Endothelial cell of umbilical vein (primary cell): ENCODE measurements at regions not wholly inside any gene's neighbourhood (a gene's known extent, or its start where the extent isn't known, plus 50 kb on each side); places are given as distances from the start of the nearest gene placed in this dataset.

Source experiments
- BruUV-seq: library from RNA; stranded (reverse); fragments of 400-500 nt; replicated peaks from 2 replicates; lab custom pipeline; 2021; lab: Mats Ljungman, UMichigan
- CTCF ChIA-PET: fragments of 300-600, 350-600 bp; sonication (Branson Sonifier 250); formaldehyde crosslinking; loops from one replicate; lab custom pipeline; 2021; ENCODE audit warnings: antibody characterized with exemption, inconsistent platforms; lab: Charles Lee
- POLR2A ChIA-PET: fragments of 300-600, 350-600 bp; sonication (Branson Sonifier 250); formaldehyde crosslinking; loops from one replicate; lab custom pipeline; 2021; ENCODE audit warnings: antibody characterized with exemption, inconsistent platforms; lab: Charles Lee
- DNase-seq: peaks from one replicate; pipeline ENCODE4 v3.0.0-alpha.2; 2011; ENCODE audit warnings: low read depth, low spot score
- FAIRE-seq: peaks from 2 replicates; lab custom pipeline; 2011; peaks lifted over from hg19 to GRCh38; lab: Jason Lieb, UNC
- H2AFZ ChIP-seq: 2 replicates; pipeline ENCODE4 v1.6.0; 2012; ENCODE audit warnings: low read depth, low read length, control low read depth, inconsistent platforms
- H3K27ac ChIP-seq: 2 replicates; pipeline ENCODE4 v1.5.1; 2011; ENCODE audit warnings: low read depth, mild to moderate bottlenecking, control low read depth, low read length, moderate library complexity; ENCODE audit not compliant: insufficient read depth
- H3K27me3 ChIP-seq, 2 experiments: 2 replicates each; pipeline versions ENCODE4 v1.6.0 to v1.6.1; 2011; ENCODE audit warnings: low read length in 2 of 2, mixed read lengths in 1 of 2; ENCODE audit not compliant: control insufficient read depth in 2 of 2, insufficient read depth in 2 of 2
- H3K36me3 ChIP-seq, 2 experiments: 2 replicates in 1 of 2; 3 replicates in 1 of 2; pipeline ENCODE4 v1.5.1; 2011; ENCODE audit warnings: low read length in 2 of 2, mild to moderate bottlenecking in 1 of 2, moderate library complexity in 1 of 2; ENCODE audit not compliant: control insufficient read depth in 2 of 2, insufficient read depth in 2 of 2; ENCODE audit errors: extremely low read depth in 1 of 2
- H3K4me1 ChIP-seq: 3 replicates; pipeline ENCODE4 v1.5.1; 2011; ENCODE audit warnings: mild to moderate bottlenecking, low read length; ENCODE audit not compliant: control insufficient read depth, insufficient read depth; ENCODE audit errors: extremely low read depth
- H3K4me2 ChIP-seq: 2 replicates; pipeline ENCODE4 v1.6.1; 2011; ENCODE audit warnings: low read length, control low read depth, mixed read lengths; ENCODE audit not compliant: insufficient read depth
- H3K4me3 ChIP-seq, 3 experiments: fragments of 200-600 bp in 1 of 3; sonication (generic), shearing (Covaris generic) in 1 of 3; replicated peaks in 1 of 3; 2 replicates each; pipeline ENCODE4 v1.5.1; 2011 to 2016; ENCODE audit warnings: control low read depth in 3 of 3, low read length in 3 of 3, mild to moderate bottlenecking in 2 of 3, inconsistent platforms in 1 of 3, low read depth in 1 of 3, moderate library complexity in 1 of 3; ENCODE audit not compliant: insufficient read depth in 1 of 3
- H3K79me2 ChIP-seq: 2 replicates; pipeline ENCODE4 v1.6.0; 2012; ENCODE audit warnings: low read length, inconsistent platforms; ENCODE audit not compliant: control insufficient read depth, insufficient read depth
- H3K9ac ChIP-seq: replicated peaks from 2 replicates; pipeline ENCODE3; 2011; ENCODE audit warnings: low read length, control low read depth; ENCODE audit not compliant: insufficient read depth; ENCODE audit errors: extremely low read depth
- H3K9me1 ChIP-seq: replicated peaks from 3 replicates; pipeline ENCODE4 v1.6.0; 2011; ENCODE audit warnings: mild to moderate bottlenecking, low read length; ENCODE audit not compliant: control insufficient read depth, insufficient read depth; ENCODE audit errors: extremely low read depth
- H3K9me3 ChIP-seq: replicated peaks from 2 replicates; pipeline ENCODE4 v1.5.1; 2012; ENCODE audit warnings: low read length, inconsistent platforms; ENCODE audit not compliant: control insufficient read depth, insufficient read depth
- H4K20me1 ChIP-seq: replicated peaks from 2 replicates; pipeline ENCODE3; 2011; ENCODE audit warnings: mild to moderate bottlenecking, low read length; ENCODE audit not compliant: control insufficient read depth, insufficient read depth; ENCODE audit errors: extremely low read depth
- EZH2 ChIP-seq: IDR thresholded peaks from 2 replicates; pipeline ENCODE4 v1.6.1; 2012; ENCODE audit warnings: borderline replicate concordance, low read depth, mild to moderate bottlenecking, moderate library complexity, low read length, inconsistent platforms; ENCODE audit not compliant: severe bottlenecking
- FOS ChIP-seq: IDR thresholded peaks from 2 replicates; pipeline ENCODE4 v1.6.1; 2011; ENCODE audit warnings: mild to moderate bottlenecking, low read length, moderate library complexity, borderline replicate concordance; ENCODE audit not compliant: insufficient read depth
- GATA2 ChIP-seq: IDR thresholded peaks from 2 replicates; pipeline ENCODE4 v1.7.0; 2011; ENCODE audit warnings: low read depth, mild to moderate bottlenecking, moderate library complexity, mixed read lengths, low read length; ENCODE audit not compliant: insufficient read length, insufficient read depth
- JUN ChIP-seq: IDR thresholded peaks from 2 replicates; pipeline ENCODE4 v1.6.1; 2011; ENCODE audit warnings: borderline replicate concordance, low read depth; ENCODE audit not compliant: insufficient read length, insufficient read depth
- MYC ChIP-seq: IDR thresholded peaks from one replicate; pipeline ENCODE4 v1.6.1; 2011; ENCODE audit warnings: mild to moderate bottlenecking, low read depth, low read length
- dilution Hi-C: fragments of 300-500 bp; cut with MboI; formaldehyde crosslinking; loops from one replicate; pipeline ENCODE4 v1.15.0; 2019; ENCODE audit warnings: low sequenced_read_pairs; ENCODE audit not compliant: extremely low pct_ligation_motif_present
- intact Hi-C: fragments of 100-400 bp; cut with micrococcal nuclease; formaldehyde crosslinking; loops from one replicate; pipeline ENCODE4 v1.10.0; 2022
- TF ChIP-seq, protein P1 (sequence below): IDR thresholded peaks from 2 replicates; pipeline ENCODE4 v1.6.1; 2011; ENCODE audit not compliant: insufficient read depth, insufficient read length

DNA sequence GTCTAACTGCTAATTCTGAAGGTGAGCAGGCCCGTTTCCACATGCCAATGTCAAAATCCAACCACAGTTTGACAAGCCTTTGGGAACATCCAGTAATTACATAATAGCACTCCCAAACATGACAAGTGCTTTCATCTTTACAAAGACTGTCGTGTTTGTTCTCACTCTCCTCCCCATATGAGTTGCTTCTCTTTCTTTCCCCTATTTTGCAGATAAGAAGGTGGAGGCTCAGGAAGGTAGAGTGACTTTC lies 55.9 kb upstream of the CD44 start:
- no peak for FAIRE-seq
- POLR2A ChIA-PET, result no interaction called here
- Histone ChIP-seq H2AFZ (no peak overlapping the region), H3K27me3 (no peaks in the 10 kb centered on the region), H3K4me3 (no peak overlapping the region), H3K36me3 (no peaks in the 10 kb centered on the region), H3K9me3 (no peaks in the 10 kb centered on the region), H3K27ac (no peak overlapping the region), H4K20me1 (no peaks in the 10 kb centered on the region), H3K4me2 (no peak overlapping the region), H3K9ac (no peak overlapping the region), H3K79me2 (no peaks in the 10 kb centered on the region), H3K4me1 (peaks cover 26% of the 10 kb centered on the region), H3K9me1 (no peaks in the 10 kb centered on the region)
- TF ChIP-seq MYC (no peak), EZH2 (no peak), GATA2 (no peak), JUN (no peak)
- TF ChIP-seq, protein P1, sequence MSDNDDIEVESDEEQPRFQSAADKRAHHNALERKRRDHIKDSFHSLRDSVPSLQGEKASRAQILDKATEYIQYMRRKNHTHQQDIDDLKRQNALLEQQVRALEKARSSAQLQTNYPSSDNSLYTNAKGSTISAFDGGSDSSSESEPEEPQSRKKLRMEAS, result no peak
- intact Hi-C loops, result loop anchor here (2.0 to 10.0 kb wide), 2 partner anchors 84 to 158 kb away; no protein-coding TSS in a partner anchor
- no TSS peak for BruUV-seq
- dilution Hi-C loops, result no loop called here
- no peak for DNase-seq
- CTCF ChIA-PET, result no interaction called here

DNA sequence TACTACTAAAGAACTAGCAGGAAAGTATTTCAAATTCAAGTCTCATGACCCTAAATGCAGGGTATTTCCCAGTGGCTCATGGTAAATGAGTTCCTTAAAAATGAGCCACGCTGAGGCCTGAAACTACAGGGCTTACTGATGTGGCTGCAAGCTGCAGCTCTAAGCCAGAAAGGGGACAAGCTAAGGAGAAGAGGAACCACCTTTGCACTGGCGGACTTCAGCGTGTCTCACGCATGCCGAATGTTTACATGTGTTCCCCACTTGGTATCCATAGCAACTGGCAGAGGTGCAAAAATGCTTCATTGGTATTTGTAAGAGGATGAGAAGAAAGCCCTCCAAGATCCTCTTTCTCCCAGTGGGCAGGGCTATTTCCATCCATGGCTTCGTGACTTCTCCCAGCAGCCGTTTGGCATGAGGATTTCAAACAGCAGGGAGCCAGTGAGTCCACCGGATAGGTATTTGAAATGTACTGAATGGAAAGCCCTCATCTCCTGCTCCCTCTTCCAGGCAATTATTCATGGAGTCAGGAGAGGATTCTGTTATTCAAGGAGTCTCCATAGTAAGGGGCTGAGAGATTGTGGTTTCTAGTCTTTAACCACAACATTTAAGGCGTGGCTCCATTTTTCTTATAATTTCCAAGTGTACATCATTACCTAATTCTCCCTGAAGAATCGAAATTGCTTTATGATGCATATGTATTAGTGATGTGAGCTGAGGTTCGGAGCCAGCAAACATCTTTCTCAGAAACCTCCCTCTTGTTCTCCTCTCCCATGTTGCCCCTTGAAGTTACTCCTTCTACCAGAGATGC lies 55.3 kb upstream of the CD44 start:
- Histone ChIP-seq H3K27me3 (no peaks in the 10 kb centered on the region), H3K9ac (no peak overlapping the region), H4K20me1 (no peaks in the 10 kb centered on the region), H2AFZ (no peak overlapping the region), H3K27ac (no peak overlapping the region), H3K4me2 (no peak overlapping the region), H3K79me2 (no peaks in the 10 kb centered on the region), H3K9me3 (no peaks in the 10 kb centered on the region), H3K4me1 (peaks cover 24% of the 10 kb centered on the region), H3K4me3 (no peak overlapping the region), H3K36me3 (no peaks in the 10 kb centered on the region), H3K9me1 (no peaks in the 10 kb centered on the region)
- dilution Hi-C loops, result no loop called here
- CTCF ChIA-PET, result no interaction called here
- FAIRE-seq (no peak), DNase-seq (no peak)
- BruUV-seq, result no TSS peak
- intact Hi-C loops, result loop anchor here (2.0 to 10.0 kb wide), 2 partner anchors 83 to 159 kb away; no protein-coding TSS in a partner anchor
- TF ChIP-seq MYC (no peak), FOS (no peak), GATA2 (no peak)
- TF ChIP-seq, protein P1, result no peak
- POLR2A ChIA-PET, result no interaction called here
